Progenitor cell of endocrine pancreas (in vitro differentiated cells): ENCODE measurements at regions not wholly inside any gene's neighbourhood (a gene's known extent, or its start where the extent isn't known, plus 50 kb on each side); places are given as distances from the start of the nearest gene placed in this dataset.

Source experiments
- DNase-seq: peaks from one replicate; pipeline ENCODE4 v3.0.0; 2021; ENCODE audit warnings: low spot score; ENCODE audit not compliant: unreplicated experiment
- H3K27ac Mint-ChIP-seq: 2 replicates; pipeline ENCODE4 v1.8.0; 2021; ENCODE audit warnings: mild to moderate bottlenecking, moderate library complexity, mixed read lengths
- H3K27me3 Mint-ChIP-seq: 2 replicates; pipeline ENCODE4 v1.8.0; 2021; ENCODE audit warnings: mixed read lengths
- H3K36me3 Mint-ChIP-seq: 2 replicates; pipeline ENCODE4 v1.8.0; 2022; ENCODE audit warnings: mixed read lengths; ENCODE audit not compliant: insufficient read depth
- H3K4me1 Mint-ChIP-seq: 2 replicates; pipeline ENCODE4 v1.8.0; 2021; ENCODE audit warnings: low read depth, mixed read lengths
- H3K4me3 Mint-ChIP-seq: 2 replicates; pipeline ENCODE4 v1.8.0; 2021; ENCODE audit warnings: low read depth, mild to moderate bottlenecking, moderate library complexity, mixed read lengths
- H3K9me3 Mint-ChIP-seq: 2 replicates; pipeline ENCODE4 v1.8.0; 2021; ENCODE audit warnings: low read depth, mixed read lengths
- CTCF ChIP-seq: fragments of 200-600 bp; sonication (generic); IDR thresholded peaks from one replicate; pipeline ENCODE4 v1.5.0; 2021; ENCODE audit warnings: antibody characterized with exemption, mild to moderate bottlenecking; ENCODE audit not compliant: unreplicated experiment

- no peak for DNase-seq
These were observed 239.4 kb downstream of the IRF8 start for GRCh38 chr16:86138121-86139085.

GRCh38 chr16:86142801-86143236 lies 243.9 kb downstream of the IRF8 start:
- H3K36me3 Mint-ChIP-seq: no peaks in the 10 kb centered on the region

More at GRCh38 chr16:86138121-86139085, 239.4 kb downstream of the IRF8 start:
- Mint-ChIP-seq H3K27me3 (peaks cover 40% of the 10 kb centered on the region), H3K9me3 (no peaks in the 10 kb centered on the region), H3K27ac (no peak overlapping the region), H3K4me3 (no peak overlapping the region), H3K36me3 (no peaks in the 10 kb centered on the region), H3K4me1 (no peaks in the 10 kb centered on the region)
- TF ChIP-seq CTCF: no peak

GRCh38 chr16:86143666-86144065 lies 244.7 kb downstream of the IRF8 start:
- DNase-seq: no peak
- H3K4me1 Mint-ChIP-seq: no peaks in the 10 kb centered on the region
- peaks cover 16% of the 10 kb centered on the region for H3K27me3 Mint-ChIP-seq
- H3K4me3 Mint-ChIP-seq: no peak overlapping the region
- H3K36me3 Mint-ChIP-seq: no peaks in the 10 kb centered on the region
- H3K27ac Mint-ChIP-seq: no peak overlapping the region
- no peaks in the 10 kb centered on the region for H3K9me3 Mint-ChIP-seq
- no peak for TF ChIP-seq CTCF

More at GRCh38 chr16:86142801-86143236, 243.9 kb downstream of the IRF8 start:
- no peak overlapping the region for H3K4me3 Mint-ChIP-seq
- H3K4me1 Mint-ChIP-seq: no peaks in the 10 kb centered on the region
- DNase-seq: no peak
- no peaks in the 10 kb centered on the region for H3K9me3 Mint-ChIP-seq
- H3K27ac Mint-ChIP-seq: no peak overlapping the region
- no peak for TF ChIP-seq CTCF
- H3K27me3 Mint-ChIP-seq: peaks cover 21% of the 10 kb centered on the region

- H3K27ac Mint-ChIP-seq: no peak overlapping the region
- no peaks in the 10 kb centered on the region for H3K36me3 Mint-ChIP-seq
- H3K4me1 Mint-ChIP-seq: no peaks in the 10 kb centered on the region
These were observed 246.7 kb downstream of the IRF8 start for GRCh38 chr16:86145669-86146068.

More at GRCh38 chr16:86145669-86146068, 246.7 kb downstream of the IRF8 start:
- DNase-seq: no peak
- Mint-ChIP-seq H3K4me3 (no peak overlapping the region), H3K9me3 (no peaks in the 10 kb centered on the region), H3K27me3 (peaks cover 16% of the 10 kb centered on the region)
- no peak for TF ChIP-seq CTCF
